ENCODE measurements at regions not wholly inside any gene's neighbourhood (a gene's known extent, or its start where the extent isn't known, plus 50 kb on each side); places are given as distances from the start of the nearest gene placed in this dataset.
A peak's percentile ranks its signal among the peaks of the same experiment; 100 is the strongest.

DNA sequence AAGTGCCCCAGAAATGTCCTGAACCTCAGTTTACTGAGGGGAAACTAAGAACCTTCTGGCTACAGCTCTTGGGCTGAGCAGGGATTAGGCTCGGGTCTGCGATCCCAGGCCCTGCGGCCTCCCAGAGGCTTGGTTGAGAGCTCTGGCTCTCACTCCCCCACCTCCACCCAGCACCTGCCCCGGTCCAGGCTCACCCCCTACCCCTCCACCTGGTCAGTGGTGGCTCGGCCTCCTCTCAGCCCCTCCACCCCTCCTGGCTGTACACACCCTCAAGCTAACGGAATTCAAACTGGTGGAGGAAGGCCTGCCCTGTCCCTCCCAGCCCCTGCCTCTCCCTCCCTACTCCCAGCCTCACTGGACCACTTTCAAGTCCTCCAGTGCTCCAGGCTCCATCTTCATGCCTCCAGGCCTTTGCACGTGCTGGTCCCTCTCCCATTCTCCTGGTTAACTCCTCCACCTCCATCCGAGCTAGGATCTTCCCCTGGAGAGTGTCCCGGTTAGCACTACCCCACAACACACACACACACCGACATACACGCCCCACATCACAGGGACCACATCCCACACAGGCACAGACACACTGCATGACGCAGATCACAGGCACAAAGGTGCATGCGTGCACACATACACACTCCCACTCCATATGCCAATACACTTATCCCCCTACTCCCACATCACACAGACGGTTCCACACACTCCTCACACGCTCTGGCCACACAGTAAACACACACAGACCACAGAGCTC is 130.9 kb downstream of the C9orf50 start:
- DNase-seq (ENCODE audit: low read depth in 2 of 2), result no peak

DNA sequence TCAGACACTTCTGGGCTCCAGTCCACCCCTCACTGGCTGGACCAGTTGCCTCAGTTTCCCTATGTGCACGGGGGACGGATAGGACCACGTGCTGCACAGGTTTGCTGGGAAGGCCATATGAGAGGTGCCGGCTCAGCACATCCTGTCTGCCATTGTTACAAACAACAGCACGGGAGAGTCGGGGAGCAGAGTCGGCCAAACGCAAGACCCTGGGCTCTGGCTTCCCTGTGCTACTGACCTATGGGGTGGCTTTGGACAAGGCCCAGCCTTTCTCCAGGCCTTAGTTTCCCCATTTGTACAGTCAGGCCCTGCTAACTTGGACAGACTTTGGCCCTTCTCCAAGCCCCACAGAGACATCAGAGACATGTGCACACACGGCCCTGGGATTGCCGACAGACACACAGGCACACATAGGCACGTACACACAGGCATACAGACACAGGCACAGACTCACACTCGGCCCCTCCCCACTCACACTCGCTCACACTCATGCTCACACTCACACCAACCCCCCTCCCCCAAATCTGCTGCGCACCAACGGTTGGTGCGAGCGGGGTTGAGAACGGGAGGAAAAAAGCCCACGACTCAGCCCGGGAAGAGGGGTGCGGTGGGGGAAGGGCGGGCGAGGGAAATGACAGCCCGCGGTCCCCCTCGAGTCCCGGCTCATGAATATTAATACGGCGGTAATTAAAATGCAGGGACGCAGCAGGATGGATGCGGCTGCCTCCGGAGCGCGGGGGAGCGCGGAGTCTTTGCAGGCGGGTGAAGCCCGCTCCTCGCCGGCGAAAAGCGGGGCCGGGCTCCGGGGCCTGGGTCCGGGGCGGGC is 133.0 kb downstream of the C9orf50 start:
- DNase-seq (ENCODE audit: low read depth in 2 of 2), result peak; percentile 26 to 40

DNA sequence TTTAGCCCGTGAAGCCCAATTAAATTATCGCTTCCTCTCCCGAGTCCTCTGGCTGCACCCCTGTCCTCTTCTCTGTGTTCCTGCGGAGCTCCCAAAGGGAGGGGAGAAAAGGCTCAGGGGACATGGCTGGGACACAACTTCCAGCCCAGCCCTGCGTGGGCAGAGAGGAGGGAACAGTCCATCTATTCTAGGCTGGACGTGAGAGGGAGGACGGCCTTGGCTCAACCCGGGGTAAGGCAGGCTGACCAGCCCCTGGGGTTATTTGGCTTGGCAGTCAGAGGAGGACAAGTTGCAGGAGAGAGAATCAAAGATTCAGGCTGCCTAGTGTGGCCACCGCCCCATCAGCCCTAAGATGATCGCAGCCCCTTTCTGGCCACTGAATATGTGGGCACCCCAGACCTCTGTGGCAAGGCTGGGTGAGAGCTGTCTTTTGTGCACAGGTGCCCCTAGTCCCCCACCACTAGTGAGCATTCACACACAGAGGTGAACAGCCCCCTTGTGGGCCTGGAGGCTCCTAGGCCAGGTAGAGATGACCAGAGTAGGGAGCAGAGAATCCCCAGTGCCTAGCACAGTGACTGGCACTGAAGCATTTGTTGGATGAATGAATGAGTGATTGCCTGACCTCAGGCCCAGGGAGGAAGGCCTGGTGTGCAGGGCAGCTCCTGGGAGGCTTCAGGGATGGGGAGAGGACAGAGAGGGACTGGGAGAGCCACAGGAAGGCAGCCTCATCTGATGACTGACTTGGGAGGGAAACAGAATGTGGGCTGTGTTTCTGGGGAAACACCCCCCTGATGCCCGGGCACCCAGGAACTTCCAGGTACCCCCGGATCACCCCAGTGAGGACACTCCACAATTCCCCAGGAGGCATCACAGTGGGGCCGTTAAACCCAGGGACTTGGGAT is 133.9 kb downstream of the C9orf50 start:
- DNase-seq (ENCODE audit: low read depth in 2 of 2), result no peak

DNA sequence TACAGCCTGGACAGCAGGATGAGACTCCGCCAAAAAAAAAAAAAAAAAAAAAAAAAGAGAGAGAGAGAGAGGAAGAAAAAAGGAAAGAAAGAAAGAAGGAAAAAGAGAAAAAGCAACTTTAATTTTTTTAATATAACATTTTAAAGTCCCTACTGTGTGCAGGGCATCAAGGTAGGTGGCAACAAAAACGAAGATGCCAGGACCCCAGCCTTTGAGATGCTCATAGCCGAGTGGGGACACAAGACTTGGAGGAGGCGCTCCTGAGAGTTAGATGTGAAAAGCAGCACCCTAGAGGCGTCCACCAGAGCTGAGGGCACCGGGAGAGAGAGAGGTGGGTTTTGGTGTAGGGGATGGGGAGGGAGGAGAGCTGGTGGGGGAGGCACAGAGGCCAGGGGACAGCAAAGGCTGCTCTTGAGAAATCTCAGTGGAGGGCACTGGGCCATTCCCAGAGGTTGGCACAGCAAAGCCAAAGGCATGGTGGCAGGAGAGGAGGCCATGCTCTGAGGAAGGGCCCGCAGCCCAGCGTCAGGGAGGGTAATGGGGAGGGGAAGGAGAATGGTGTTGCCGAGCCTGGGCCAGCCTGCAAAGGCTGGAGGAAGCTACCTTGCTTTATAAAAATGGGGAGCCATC is 135.6 kb downstream of the C9orf50 start:
- no peak for DNase-seq (ENCODE audit: low read depth in 2 of 2)

DNA sequence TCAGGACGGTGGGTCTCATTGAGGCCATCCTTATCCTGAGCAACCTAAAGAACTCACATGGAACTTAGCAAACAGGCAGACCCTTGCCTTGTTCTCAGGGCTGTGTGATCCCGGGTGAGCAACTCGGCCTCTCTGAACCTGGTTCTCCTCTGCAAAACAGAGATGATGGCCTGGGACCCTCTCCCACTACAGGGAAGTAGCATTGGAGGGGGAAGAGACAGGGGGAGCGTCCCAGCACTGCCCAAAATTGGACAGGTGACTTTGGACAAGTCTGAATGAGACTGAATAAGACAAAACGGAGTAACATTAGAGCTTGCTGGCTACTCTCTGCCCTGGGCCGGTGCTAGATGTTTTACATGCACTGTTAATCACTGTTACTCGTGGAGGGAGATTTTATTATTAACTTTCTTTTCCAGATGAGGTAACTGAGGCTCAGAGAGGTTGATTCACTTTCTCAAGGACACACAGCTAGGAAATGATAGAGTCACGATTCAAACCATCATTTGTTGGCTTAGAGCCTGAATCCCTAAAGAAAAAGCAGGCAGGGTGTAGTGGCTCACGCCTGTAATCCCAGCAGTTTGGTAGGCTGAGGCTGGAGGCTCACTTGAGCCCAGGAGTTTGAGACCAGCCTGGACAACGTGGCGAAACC is 136.4 kb downstream of the C9orf50 start:
- no peak for DNase-seq (ENCODE audit: low read depth in 2 of 2)

DNA sequence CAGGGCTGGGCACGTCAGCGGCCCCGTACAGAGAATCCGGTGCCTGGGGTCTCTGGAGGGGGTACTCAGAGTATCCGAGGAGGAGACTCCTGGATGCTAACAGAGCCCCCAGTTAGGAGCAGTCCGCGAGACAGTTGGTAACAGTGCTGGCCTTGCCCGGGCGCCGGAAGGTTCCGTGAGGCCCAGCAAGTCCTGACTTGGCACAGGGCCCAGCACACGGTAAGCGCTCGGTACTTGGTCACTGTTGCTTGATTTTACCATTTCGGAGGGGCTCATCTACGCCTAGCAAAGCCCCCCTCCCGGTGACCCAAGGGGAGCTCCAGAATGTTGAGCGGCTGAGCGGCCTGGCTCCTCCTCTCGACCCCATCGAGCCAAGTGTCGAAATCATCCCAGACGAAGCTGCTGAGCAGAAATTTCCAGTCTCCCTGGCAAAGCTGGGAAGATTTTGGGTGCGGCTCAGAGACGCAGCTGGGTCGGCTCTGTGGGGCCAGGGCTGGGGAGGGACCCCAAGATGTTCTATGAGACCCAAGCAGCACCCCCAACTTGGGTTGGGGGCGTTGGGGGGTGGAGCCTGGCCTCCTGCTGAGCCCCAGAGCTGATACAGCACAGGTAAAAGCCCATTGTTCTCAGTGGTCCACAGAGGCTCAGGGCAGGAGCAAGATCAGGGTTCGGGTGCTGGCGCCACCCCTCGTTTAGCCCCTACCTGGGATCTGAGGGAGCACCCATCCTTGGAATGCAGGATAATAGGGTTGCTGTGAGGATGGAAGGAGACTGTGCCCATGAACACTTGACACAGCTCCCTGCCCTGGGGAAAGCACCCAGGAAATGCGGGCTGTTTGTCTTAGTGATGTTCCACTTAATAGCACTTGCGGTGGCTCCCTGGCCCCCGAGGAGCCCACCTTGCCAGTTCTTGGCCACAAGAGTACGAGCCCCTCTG is 137.2 kb downstream of the C9orf50 start:
- no peak for DNase-seq (ENCODE audit: low read depth in 2 of 2)

DNA sequence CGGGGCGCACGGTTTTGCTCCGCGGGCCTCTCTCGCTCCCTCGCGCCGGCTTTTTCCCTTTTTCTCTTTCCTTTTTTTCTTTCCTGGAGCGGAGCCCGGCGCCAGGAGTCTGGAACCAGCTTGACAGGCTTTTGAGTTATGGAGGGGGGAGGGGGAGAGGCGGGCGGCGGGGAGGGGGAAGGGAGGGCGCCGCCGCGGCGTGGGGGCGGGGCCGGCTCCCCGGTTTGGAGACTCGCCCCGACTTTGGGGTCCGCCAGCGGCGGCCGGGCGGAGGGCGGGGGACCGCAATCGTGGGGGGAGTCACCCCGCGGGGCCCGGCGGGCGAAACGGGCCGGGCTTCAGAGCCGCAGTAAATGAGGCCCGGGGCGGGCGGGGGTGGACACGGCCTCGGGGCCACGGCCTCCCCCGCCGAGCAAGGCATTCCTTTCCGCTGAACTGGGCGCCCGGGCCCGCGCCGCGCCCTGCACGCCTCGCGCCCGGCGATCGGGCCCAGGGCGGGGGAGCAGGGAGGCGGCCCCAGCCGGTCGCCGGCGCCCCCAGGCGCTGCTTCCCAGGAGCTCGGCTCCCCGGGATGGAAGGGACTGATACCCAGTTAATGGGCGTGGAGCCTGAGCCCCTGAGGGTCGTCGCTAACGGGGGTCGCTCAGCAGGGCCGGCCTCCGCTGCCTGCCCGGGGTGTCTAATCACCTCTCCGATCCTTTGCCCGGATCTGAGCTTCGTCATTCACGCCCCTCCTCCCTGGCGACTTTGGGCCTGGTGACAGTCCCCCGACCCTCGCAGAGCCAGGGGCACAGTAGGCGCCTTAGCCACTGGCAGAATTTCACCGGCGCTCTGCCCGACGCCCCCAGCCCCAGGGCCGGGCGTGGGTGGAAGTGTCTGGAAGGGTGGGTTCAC is 138.1 kb downstream of the C9orf50 start:
- no peak for DNase-seq (ENCODE audit: low read depth in 2 of 2)

DNA sequence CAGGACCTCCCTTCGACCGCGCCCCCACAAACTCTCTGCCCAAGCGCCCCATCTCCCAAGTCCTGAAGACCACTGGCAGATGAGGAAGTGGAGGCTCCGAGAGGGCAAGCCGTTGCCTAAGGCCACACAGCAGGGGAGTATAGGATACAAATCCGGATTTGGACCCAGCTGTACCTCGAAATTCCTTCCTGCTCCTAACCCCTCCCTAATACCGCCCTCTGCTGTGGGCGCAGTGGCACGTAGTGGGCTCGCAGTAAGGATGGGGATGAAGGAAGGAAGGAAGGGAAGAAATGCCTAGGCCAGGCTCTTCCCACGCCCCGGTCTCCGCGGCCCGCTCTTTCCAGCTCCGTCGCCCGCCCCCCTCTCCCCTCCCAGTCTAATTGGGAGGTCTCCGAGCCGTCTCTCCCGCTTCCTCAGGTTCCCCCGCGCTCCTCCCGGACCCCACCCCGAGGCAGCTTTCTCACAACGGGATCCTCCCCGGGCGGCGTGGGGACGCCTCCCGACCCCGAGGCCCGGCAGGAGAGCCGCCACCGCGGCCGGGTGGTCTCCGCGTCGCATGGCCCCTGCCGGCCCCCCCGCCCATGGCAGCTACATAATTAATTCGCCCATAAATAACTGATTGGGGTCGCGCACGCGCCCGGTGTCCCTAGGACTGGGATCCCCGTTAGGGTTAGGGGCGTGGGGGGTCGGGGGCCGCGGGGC is 138.9 kb downstream of the C9orf50 start:
- no peak for DNase-seq (ENCODE audit: low read depth in 2 of 2)

DNA sequence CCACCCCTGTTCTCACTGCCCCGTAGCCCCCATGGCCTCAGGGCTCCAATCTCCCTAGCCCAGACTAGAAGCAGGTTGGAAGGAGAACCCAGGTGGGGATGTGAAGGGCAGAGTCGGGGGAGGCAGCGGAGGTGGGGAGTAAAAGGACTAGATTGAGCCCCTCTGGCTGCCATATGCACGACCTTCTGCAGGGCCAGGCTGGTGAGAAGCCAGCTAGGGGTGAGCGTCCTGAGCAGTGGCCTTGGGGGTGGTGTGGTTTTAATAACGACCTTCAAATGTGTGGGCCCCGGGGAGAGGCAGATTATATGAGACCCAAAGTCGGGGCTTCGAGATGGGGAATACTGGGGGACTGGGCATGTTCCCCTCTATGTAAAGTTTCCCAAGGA is 139.5 kb downstream of the C9orf50 start:
- DNase-seq (ENCODE audit: low read depth in 2 of 2), result no peak

DNA sequence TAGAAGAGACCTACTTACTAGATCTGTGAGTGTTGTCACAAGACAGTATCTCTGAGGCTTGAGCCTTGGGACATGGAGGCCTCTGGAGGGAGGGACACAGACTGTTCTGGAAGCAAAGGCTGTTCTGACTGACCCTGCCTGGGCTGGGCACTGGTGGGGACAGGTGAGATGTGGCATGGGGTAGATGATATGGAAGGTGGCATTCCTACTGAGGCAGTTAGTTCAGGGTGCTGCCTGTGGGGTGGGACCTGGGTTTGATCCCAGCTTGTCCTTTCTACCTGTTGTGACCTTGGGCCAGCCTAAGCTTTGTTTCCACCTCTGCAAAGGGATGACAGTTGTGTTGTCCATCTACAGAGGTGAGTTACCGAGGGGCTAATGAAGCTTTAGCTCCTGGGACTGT is 140.2 kb downstream of the C9orf50 start:
- no peak for DNase-seq (ENCODE audit: low read depth in 2 of 2)

DNA sequence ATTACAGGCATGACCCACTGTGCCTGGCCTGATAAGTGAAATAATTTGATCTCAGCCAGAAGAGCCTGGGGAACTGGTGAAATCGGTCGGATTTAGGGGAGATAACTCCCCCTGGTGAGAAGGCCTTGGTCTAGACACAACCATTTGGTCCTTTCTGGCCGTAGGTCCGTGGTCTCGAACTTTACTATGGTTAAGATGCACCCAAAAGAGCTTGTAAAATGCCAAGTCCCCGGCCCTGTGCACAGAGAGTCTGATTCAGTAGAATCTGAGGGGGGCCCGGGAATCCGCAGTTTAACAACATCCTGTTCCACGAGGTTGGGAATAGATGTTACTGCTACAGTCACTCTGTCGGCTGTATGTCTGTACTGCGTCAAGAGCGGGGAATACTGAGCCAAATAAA is 140.7 kb downstream of the C9orf50 start:
- DNase-seq (ENCODE audit: low read depth in 2 of 2), result no peak

DNA sequence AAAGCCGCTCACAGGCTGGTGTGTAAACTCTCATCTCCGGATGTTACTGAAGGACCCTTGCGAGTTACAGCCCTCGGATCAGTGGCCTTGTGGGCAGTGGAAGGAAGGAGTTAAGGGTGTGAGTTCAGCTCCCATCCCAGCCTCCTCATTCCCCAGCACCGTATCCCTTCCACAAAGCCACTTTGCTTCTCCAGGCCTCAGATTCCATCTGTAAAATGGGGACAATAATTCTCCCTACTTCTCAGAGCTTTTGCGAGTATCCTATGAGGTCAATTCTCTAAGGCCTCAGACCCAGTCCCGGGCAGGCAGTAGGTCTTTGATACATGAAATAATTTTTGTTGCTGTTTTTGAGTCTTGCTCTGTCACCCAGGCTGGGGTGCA is 141.3 kb downstream of the C9orf50 start:
- no peak for DNase-seq (ENCODE audit: low read depth in 2 of 2)

DNA sequence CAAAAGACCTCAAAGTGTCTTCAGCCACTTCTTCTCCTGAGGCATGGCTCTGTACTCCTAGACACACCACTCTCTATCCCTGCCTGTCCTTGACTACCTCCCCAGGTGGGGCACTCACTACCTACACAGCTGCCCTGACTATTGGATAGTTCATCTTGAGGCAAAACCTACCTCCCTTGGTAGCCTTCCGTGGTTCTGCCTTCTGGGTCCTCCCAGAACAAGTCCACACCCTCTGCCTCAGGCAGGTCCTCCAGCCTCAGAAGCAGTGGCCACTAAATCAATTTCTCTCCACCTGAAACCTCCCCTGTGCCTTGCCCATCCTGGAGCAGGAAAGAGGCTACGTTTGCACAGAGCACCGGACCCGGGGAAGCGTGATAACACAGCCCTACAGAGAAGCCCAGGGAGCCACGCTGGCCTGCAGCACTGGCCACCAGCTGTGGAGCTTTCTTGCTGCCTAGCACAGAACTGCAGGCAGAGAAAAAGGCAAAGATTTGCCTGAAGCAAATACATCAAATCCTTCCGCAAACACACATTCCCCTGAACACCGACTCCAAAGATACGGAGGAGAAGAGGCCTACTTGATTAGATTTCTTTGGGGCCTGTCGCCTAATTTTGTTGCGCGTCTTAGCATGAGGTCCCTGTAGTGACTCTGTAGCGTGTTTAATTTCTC is 141.8 kb downstream of the C9orf50 start:
- DNase-seq (ENCODE audit: low read depth in 2 of 2), result no peak

DNA sequence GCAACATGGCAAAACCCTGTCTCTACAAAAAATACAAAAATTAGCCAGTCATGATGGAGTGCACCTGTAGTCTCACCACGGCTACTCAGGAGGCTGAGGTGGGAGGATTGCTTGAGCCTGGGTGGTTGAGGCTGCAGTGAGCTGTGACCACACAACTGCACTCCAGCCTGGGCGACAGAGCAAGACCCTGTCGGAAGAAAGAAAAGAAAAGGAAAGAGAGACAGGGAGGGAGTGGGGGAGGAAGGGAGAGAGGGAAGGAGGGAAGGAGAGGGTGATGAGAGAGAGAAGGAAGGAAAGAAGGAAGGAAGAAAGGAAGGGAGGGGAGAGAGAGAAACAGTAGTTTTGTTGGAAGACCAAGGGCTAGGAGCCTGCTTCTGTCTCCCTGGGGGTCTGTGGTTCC is 142.4 kb downstream of the C9orf50 start:
- DNase-seq (ENCODE audit: low read depth in 2 of 2), result no peak

DNA sequence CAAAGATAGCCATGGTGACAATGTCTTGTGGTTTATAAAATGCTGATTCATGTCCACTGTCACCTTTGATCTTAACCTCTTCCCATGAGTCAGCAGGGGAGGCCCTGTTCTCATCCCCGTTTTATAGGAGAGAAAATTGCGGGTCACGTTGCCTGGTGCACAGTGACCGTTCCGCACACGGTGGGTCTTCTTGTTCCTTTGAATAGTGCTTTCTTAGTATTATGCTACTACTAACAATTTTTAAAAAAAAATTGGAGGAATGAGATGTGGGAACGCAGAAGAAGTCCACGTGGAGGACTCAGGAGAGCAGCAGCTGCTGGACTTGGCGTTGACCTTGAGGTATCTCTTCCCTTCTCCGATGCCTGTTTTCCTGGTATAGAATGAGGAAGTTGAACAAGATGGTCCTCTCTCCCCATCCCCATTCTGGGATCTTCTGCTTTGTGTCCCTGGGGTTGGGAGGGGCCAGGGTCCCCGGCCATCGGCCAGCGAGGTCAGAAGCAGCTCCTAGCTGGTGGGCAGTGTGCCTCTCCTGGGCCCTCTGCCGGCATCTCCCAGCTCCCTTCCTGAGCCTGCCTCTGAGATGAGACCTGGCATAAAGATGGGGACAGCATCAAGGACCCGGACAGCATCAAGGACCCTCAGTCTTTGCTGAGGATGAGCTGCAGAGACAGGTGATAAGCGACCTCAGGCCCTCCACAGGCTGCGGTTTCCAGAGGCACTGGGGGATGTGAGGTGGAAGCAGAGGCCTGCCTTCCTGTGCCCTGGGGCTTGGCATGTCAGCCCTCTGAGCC is 143.9 kb downstream of the C9orf50 start:
- no peak for DNase-seq (ENCODE audit: low read depth in 2 of 2)

DNA sequence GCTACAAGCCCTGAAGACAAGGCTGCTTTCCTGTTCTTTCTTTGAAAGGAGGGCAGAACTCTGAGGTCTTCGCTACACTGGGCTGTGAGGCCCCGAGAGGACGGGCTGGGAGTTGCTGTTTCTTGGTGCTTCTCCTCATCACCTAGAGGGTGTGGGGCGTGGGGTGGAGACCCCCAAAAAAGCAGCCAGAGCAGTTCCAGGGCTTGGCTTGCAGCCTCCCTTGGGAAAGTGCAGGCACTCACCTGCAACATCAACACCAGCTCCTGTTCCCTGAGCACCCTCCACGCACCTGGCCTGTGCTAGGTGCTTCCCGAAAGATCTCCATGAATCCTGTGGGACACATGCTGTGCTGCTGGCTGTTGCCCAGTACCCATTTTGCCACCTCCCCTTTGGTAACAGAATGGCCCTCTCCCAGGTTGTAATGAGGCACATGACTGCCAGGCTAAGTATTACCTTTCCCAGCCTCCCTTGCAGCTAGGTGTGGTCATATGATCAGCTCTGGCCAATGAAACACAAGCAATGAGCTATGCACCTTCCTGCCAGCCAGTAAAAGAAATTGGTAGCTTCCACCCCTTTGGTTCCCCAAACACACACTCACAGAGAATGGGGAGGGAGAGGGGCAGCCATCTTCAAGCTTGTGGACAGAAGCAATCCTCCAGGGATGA is 146.0 kb downstream of the C9orf50 start:
- DNase-seq (ENCODE audit: low read depth in 2 of 2), result no peak

Data from stimulated activated CD4-positive, alpha-beta T cell treated with anti-CD3 and anti-CD28 coated beads, Interleukin-15, amount 100 ng/mL, for 48 hours (primary cell).